Endothelial cell of umbilical vein (primary cell): ENCODE measurements at regions not wholly inside any gene's neighbourhood (a gene's known extent, or its start where the extent isn't known, plus 50 kb on each side); places are given as distances from the start of the nearest gene placed in this dataset.

ENCODE experiments used
- BruUV-seq: library from RNA; stranded (reverse); fragments of 400-500 nt; replicated peaks from 2 replicates; lab custom pipeline; 2021; lab: Mats Ljungman, UMichigan
- CTCF ChIA-PET: fragments of 300-600, 350-600 bp; sonication (Branson Sonifier 250); formaldehyde crosslinking; loops from one replicate; lab custom pipeline; 2021; ENCODE audit warnings: antibody characterized with exemption, inconsistent platforms; lab: Charles Lee
- POLR2A ChIA-PET: fragments of 300-600, 350-600 bp; sonication (Branson Sonifier 250); formaldehyde crosslinking; loops from one replicate; lab custom pipeline; 2021; ENCODE audit warnings: antibody characterized with exemption, inconsistent platforms; lab: Charles Lee
- DNase-seq: peaks from one replicate; pipeline ENCODE4 v3.0.0-alpha.2; 2011; ENCODE audit warnings: low read depth, low spot score
- FAIRE-seq: peaks from 2 replicates; lab custom pipeline; 2011; peaks lifted over from hg19 to GRCh38; lab: Jason Lieb, UNC
- H2AFZ ChIP-seq: 2 replicates; pipeline ENCODE4 v1.6.0; 2012; ENCODE audit warnings: low read depth, low read length, control low read depth, inconsistent platforms
- H3K27ac ChIP-seq: 2 replicates; pipeline ENCODE4 v1.5.1; 2011; ENCODE audit warnings: low read depth, mild to moderate bottlenecking, control low read depth, low read length, moderate library complexity; ENCODE audit not compliant: insufficient read depth
- H3K27me3 ChIP-seq, 2 experiments: 2 replicates each; pipeline versions ENCODE4 v1.6.0 to v1.6.1; 2011; ENCODE audit warnings: low read length in 2 of 2, mixed read lengths in 1 of 2; ENCODE audit not compliant: control insufficient read depth in 2 of 2, insufficient read depth in 2 of 2
- H3K36me3 ChIP-seq, 2 experiments: 2 replicates in 1 of 2; 3 replicates in 1 of 2; pipeline ENCODE4 v1.5.1; 2011; ENCODE audit warnings: low read length in 2 of 2, mild to moderate bottlenecking in 1 of 2, moderate library complexity in 1 of 2; ENCODE audit not compliant: control insufficient read depth in 2 of 2, insufficient read depth in 2 of 2; ENCODE audit errors: extremely low read depth in 1 of 2
- H3K4me1 ChIP-seq: 3 replicates; pipeline ENCODE4 v1.5.1; 2011; ENCODE audit warnings: mild to moderate bottlenecking, low read length; ENCODE audit not compliant: control insufficient read depth, insufficient read depth; ENCODE audit errors: extremely low read depth
- H3K4me2 ChIP-seq: 2 replicates; pipeline ENCODE4 v1.6.1; 2011; ENCODE audit warnings: low read length, control low read depth, mixed read lengths; ENCODE audit not compliant: insufficient read depth
- H3K4me3 ChIP-seq, 3 experiments: fragments of 200-600 bp in 1 of 3; sonication (generic), shearing (Covaris generic) in 1 of 3; replicated peaks in 1 of 3; 2 replicates each; pipeline ENCODE4 v1.5.1; 2011 to 2016; ENCODE audit warnings: control low read depth in 3 of 3, low read length in 3 of 3, mild to moderate bottlenecking in 2 of 3, inconsistent platforms in 1 of 3, low read depth in 1 of 3, moderate library complexity in 1 of 3; ENCODE audit not compliant: insufficient read depth in 1 of 3
- H3K79me2 ChIP-seq: 2 replicates; pipeline ENCODE4 v1.6.0; 2012; ENCODE audit warnings: low read length, inconsistent platforms; ENCODE audit not compliant: control insufficient read depth, insufficient read depth
- H3K9ac ChIP-seq: replicated peaks from 2 replicates; pipeline ENCODE3; 2011; ENCODE audit warnings: low read length, control low read depth; ENCODE audit not compliant: insufficient read depth; ENCODE audit errors: extremely low read depth
- H3K9me1 ChIP-seq: replicated peaks from 3 replicates; pipeline ENCODE4 v1.6.0; 2011; ENCODE audit warnings: mild to moderate bottlenecking, low read length; ENCODE audit not compliant: control insufficient read depth, insufficient read depth; ENCODE audit errors: extremely low read depth
- H3K9me3 ChIP-seq: replicated peaks from 2 replicates; pipeline ENCODE4 v1.5.1; 2012; ENCODE audit warnings: low read length, inconsistent platforms; ENCODE audit not compliant: control insufficient read depth, insufficient read depth
- H4K20me1 ChIP-seq: replicated peaks from 2 replicates; pipeline ENCODE3; 2011; ENCODE audit warnings: mild to moderate bottlenecking, low read length; ENCODE audit not compliant: control insufficient read depth, insufficient read depth; ENCODE audit errors: extremely low read depth
- CTCF ChIP-seq, 2 donors: IDR thresholded peaks; 1 replicate in 1 of 2; 2 replicates in 1 of 2; pipeline ENCODE4 v1.5.1; 2011; ENCODE audit warnings: low read length in 2 of 2, mild to moderate bottlenecking in 2 of 2, moderate library complexity in 2 of 2, control low read depth in 1 of 2, inconsistent platforms in 1 of 2, low read depth in 1 of 2; ENCODE audit not compliant: insufficient read depth in 1 of 2; ENCODE audit errors: extremely low read depth in 1 of 2
- EZH2 ChIP-seq: IDR thresholded peaks from 2 replicates; pipeline ENCODE4 v1.6.1; 2012; ENCODE audit warnings: borderline replicate concordance, low read depth, mild to moderate bottlenecking, moderate library complexity, low read length, inconsistent platforms; ENCODE audit not compliant: severe bottlenecking
- FOS ChIP-seq: IDR thresholded peaks from 2 replicates; pipeline ENCODE4 v1.6.1; 2011; ENCODE audit warnings: mild to moderate bottlenecking, low read length, moderate library complexity, borderline replicate concordance; ENCODE audit not compliant: insufficient read depth
- GATA2 ChIP-seq: IDR thresholded peaks from 2 replicates; pipeline ENCODE4 v1.7.0; 2011; ENCODE audit warnings: low read depth, mild to moderate bottlenecking, moderate library complexity, mixed read lengths, low read length; ENCODE audit not compliant: insufficient read length, insufficient read depth
- JUN ChIP-seq: IDR thresholded peaks from 2 replicates; pipeline ENCODE4 v1.6.1; 2011; ENCODE audit warnings: borderline replicate concordance, low read depth; ENCODE audit not compliant: insufficient read length, insufficient read depth
- MAX ChIP-seq: IDR thresholded peaks from 2 replicates; pipeline ENCODE4 v1.6.1; 2011; ENCODE audit not compliant: insufficient read depth, insufficient read length
- MYC ChIP-seq: IDR thresholded peaks from one replicate; pipeline ENCODE4 v1.6.1; 2011; ENCODE audit warnings: mild to moderate bottlenecking, low read depth, low read length
- POLR2A ChIP-seq: IDR thresholded peaks from 2 replicates; pipeline ENCODE4 v1.6.1; 2012; ENCODE audit warnings: low read depth, mild to moderate bottlenecking, control low read depth, low read length
- POLR2AphosphoS5 ChIP-seq: IDR thresholded peaks from 2 replicates; pipeline ENCODE4 v1.6.1; 2012; ENCODE audit warnings: low read depth, mild to moderate bottlenecking, control low read depth, low read length, moderate library complexity; ENCODE audit not compliant: insufficient read depth
- dilution Hi-C: fragments of 300-500 bp; cut with MboI; formaldehyde crosslinking; loops from one replicate; pipeline ENCODE4 v1.15.0; 2019; ENCODE audit warnings: low sequenced_read_pairs; ENCODE audit not compliant: extremely low pct_ligation_motif_present
- intact Hi-C: fragments of 100-400 bp; cut with micrococcal nuclease; formaldehyde crosslinking; loops from one replicate; pipeline ENCODE4 v1.10.0; 2022

- no peak overlapping the region for H2AFZ ChIP-seq
- intact Hi-C loops, result no loop called here
Measured at GRCh38 chr21:29396951-29397455, 98.3 kb downstream of the BACH1 start.

More at GRCh38 chr21:29396951-29397455, 98.3 kb downstream of the BACH1 start:
- Histone ChIP-seq H3K27me3 (no peaks in the 10 kb centered on the region), H4K20me1 (no peaks in the 10 kb centered on the region), H3K9ac (no peak overlapping the region), H3K9me3 (no peaks in the 10 kb centered on the region), H3K36me3 (no peaks in the 10 kb centered on the region), H3K27ac (no peak overlapping the region), H3K4me2 (no peak overlapping the region), H3K4me3 (no peak overlapping the region), H3K4me1 (no peaks in the 10 kb centered on the region), H3K79me2 (no peaks in the 10 kb centered on the region), H3K9me1 (no peaks in the 10 kb centered on the region)
- ChIA-PET CTCF (no interaction called here), POLR2A (no interaction called here)
- DNase-seq (no peak), FAIRE-seq (no peak)
- TF ChIP-seq MAX, result no peak
- no peak for TF ChIP-seq CTCF (IDR thresholded peaks at IDR 0.05; ENCODE audit: extremely low read depth in 1 of 2, insufficient read depth in 1 of 2, low read depth in 1 of 2, low read length in 2 of 2)
- no peak for TF ChIP-seq EZH2
- no peak for TF ChIP-seq POLR2AphosphoS5
- no peak for TF ChIP-seq MYC
- TF ChIP-seq FOS, result no peak
- no peak for TF ChIP-seq POLR2A
- TF ChIP-seq GATA2, result no peak
- no peak for TF ChIP-seq JUN
- no TSS peak for BruUV-seq
- dilution Hi-C loops, result no loop called here
